ENCODE measurements at regions not wholly inside any gene's neighbourhood (a gene's known extent, or its start where the extent isn't known, plus 50 kb on each side); places are given as distances from the start of the nearest gene placed in this dataset.

DNA sequence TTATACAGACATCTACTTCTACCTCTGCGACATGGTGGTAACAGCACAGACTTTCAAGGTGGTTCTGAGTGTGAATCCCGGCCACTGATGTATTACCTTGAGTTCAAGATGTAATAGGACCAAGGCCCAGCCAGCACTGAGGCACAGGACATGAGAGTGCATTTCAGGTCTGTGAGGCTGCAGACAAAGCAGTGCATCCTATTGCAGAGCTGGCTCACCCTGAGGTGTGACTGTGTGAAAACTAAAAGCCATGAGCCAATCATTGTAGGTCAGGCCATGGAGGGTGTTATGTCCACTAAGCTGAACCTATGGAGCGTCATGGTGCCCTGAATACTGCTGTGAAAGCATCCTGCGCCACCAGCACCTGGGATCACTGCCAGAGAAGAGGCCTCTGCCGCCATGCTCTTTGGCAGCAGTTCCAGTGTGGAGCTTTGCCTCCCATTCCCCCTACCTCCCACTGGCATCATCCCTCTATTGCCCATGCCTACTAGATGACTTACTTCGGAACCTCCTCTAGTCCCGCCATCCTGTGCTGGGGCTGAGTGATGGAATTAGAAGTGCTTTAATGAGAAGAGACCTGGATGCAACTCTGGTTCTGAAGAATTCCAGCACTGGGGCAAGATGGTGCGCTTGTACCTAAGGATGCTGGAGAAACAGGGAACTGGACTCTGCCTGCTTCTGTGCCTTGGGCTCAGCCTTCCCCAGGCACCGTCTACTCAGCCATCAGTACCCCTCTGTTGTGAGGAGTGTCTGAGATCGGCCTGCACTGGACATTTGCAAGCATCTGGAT, 112.0 kb upstream of the RMDN2 start:
- Histone ChIP-seq H3K9me3 (ENCODE audit: control insufficient read depth in 4 of 4, insufficient read depth in 3 of 4, low read length in 3 of 4) (no peaks in the 10 kb centered on the region), H3K4me1 (ENCODE audit: control insufficient read depth in 5 of 5, insufficient read depth in 5 of 5, low read length in 5 of 5) (peaks cover 0 to 11% (median 0%) of the 10 kb centered on the region in 5 donors), H3K36me3 (ENCODE audit: control insufficient read depth in 4 of 4, insufficient read depth in 4 of 4, low read length in 4 of 4) (no peaks in the 10 kb centered on the region), H3K4me3 (no peak overlapping the region), H3K27me3 (ENCODE audit: control insufficient read depth in 3 of 3, insufficient read depth in 3 of 3, low read length in 2 of 3) (no peaks in the 10 kb centered on the region), H3K27ac (ENCODE audit: low read depth in 1 of 2, low read length in 1 of 2) (no peak overlapping the region), H3K9ac (ENCODE audit: insufficient read depth in 1 of 2, low read length in 2 of 2) (no peak overlapping the region)
- DNase-seq (no peak), ATAC-seq (ENCODE audit: insufficient read depth, low FRiP score) (no peak)
- TF ChIP-seq, protein P1, sequence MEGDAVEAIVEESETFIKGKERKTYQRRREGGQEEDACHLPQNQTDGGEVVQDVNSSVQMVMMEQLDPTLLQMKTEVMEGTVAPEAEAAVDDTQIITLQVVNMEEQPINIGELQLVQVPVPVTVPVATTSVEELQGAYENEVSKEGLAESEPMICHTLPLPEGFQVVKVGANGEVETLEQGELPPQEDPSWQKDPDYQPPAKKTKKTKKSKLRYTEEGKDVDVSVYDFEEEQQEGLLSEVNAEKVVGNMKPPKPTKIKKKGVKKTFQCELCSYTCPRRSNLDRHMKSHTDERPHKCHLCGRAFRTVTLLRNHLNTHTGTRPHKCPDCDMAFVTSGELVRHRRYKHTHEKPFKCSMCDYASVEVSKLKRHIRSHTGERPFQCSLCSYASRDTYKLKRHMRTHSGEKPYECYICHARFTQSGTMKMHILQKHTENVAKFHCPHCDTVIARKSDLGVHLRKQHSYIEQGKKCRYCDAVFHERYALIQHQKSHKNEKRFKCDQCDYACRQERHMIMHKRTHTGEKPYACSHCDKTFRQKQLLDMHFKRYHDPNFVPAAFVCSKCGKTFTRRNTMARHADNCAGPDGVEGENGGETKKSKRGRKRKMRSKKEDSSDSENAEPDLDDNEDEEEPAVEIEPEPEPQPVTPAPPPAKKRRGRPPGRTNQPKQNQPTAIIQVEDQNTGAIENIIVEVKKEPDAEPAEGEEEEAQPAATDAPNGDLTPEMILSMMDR (IDR thresholded peaks at IDR 0.05; ENCODE audit: control extremely low read depth, extremely low read depth): no peak
- WGBS, 2 donors: 95 to 96% methylated on average over 10 of the region's 10 CpGs

DNA sequence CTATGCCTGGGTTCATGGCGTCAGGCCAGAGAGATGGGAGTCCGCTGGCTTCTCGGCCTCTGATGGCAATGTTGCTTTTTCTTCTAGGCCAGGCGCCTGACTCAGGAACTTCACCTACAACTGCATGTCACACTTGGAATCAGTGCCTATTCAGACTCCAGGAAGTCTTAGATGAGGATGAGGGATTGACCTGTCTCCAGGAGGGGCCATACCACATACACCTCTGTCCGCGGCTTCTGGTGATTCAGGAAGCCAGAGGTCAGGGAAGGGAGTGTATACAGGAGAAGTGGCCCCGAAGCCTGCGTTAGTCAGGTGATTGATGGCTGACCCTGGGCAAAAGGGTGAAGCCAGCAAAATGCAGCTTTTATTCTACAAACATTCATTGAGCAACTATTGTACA, 109.1 kb upstream of the RMDN2 start:
- H3K9ac ChIP-seq (ENCODE audit: insufficient read depth in 1 of 2, low read length in 2 of 2): no peak overlapping the region
- peaks cover 0 to 5% (median 0%) of the 10 kb centered on the region in 4 donors for H3K9me3 ChIP-seq (ENCODE audit: control insufficient read depth in 4 of 4, insufficient read depth in 3 of 4, low read length in 3 of 4)
- no peak for DNase-seq
- no peak for ATAC-seq (ENCODE audit: insufficient read depth, low FRiP score)
- no peaks in the 10 kb centered on the region for H3K27me3 ChIP-seq (ENCODE audit: control insufficient read depth in 3 of 3, insufficient read depth in 3 of 3, low read length in 2 of 3)
- H3K27ac ChIP-seq (ENCODE audit: low read depth in 1 of 2, low read length in 1 of 2): no peak overlapping the region
- no peaks in the 10 kb centered on the region for H3K36me3 ChIP-seq (ENCODE audit: control insufficient read depth in 4 of 4, insufficient read depth in 4 of 4, low read length in 4 of 4)
- H3K4me1 ChIP-seq (ENCODE audit: control insufficient read depth in 5 of 5, insufficient read depth in 5 of 5, low read length in 5 of 5): peaks cover 0 to 15% (median 6%) of the 10 kb centered on the region in 5 donors
- 83% methylated on average over 8 of the region's 8 CpGs for whole genome bisulfite sequencing, 2 donors
- TF ChIP-seq, protein P1 (IDR thresholded peaks at IDR 0.05; ENCODE audit: control extremely low read depth, extremely low read depth): no peak
- no peak overlapping the region for H3K4me3 ChIP-seq

DNA sequence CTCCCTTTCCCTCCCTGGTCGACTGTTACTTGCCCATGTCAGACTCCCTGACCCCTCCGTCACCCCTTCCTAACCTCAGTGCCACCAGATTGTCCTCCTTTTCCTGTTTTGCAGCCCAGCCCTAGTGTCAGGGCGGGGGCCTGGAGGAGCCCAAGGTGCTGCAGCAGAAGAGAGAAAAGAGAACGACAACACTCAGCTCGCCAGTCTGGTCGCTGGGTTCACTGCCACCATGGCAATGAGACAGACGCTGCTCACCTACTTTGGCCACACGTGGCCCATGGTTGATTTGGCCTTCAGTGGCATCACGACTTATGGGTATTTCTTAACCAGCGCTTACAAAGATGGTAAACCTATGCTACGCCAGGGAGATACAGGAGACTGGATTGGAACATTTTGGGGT, 108.4 kb upstream of the RMDN2 start:
- ATAC-seq (ENCODE audit: insufficient read depth, low FRiP score): no peak
- Histone ChIP-seq H3K36me3 (ENCODE audit: control insufficient read depth in 4 of 4, insufficient read depth in 4 of 4, low read length in 4 of 4) (no peaks in the 10 kb centered on the region), H3K9me3 (ENCODE audit: control insufficient read depth in 4 of 4, insufficient read depth in 3 of 4, low read length in 3 of 4) (peaks cover 0 to 6% (median 0%) of the 10 kb centered on the region in 4 donors), H3K9ac (ENCODE audit: insufficient read depth in 1 of 2, low read length in 2 of 2) (no peak overlapping the region), H3K27ac (ENCODE audit: low read depth in 1 of 2, low read length in 1 of 2) (no peak overlapping the region), H3K4me1 (ENCODE audit: control insufficient read depth in 5 of 5, insufficient read depth in 5 of 5, low read length in 5 of 5) (peaks cover 0 to 15% (median 6%) of the 10 kb centered on the region in 5 donors), H3K4me3 (no peak overlapping the region), H3K27me3 (ENCODE audit: control insufficient read depth in 3 of 3, insufficient read depth in 3 of 3, low read length in 2 of 3) (no peaks in the 10 kb centered on the region)
- no peak for DNase-seq
- TF ChIP-seq, protein P1 (IDR thresholded peaks at IDR 0.05; ENCODE audit: control extremely low read depth, extremely low read depth): no peak
- 78 to 84% methylated on average over 11 of the region's 11 CpGs for WGBS, 2 donors
